ENCODE measurements at regions not wholly inside any gene's neighbourhood (a gene's known extent, or its start where the extent isn't known, plus 50 kb on each side); places are given as distances from the start of the nearest gene placed in this dataset.

DNA sequence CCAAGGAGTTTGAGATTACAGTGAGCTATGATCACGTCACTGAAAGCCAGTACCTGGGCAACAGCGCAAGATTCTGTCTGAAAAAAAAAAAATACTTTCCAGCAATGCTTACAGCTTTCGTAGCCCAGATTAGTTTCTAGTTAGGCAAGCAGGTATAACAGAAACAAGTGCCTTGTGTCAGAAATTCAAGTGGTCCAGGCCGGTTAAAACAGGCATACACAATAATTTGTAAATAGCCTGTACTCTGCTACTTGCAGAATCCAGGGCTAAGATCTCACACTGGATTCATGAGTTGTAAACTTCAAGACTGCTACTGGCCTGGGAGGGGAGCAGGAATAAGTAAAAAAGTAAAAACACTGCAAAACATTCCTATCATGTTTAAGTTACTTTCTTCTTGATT lies 512.9 kb downstream of the IPMK start:
- Histone ChIP-seq H2AFZ (ENCODE audit: control insufficient read depth, low read length) (no peak overlapping the region), H3K27ac (ENCODE audit: control insufficient read depth, insufficient read depth, low read length) (no peak overlapping the region), H3K4me1 (ENCODE audit: control insufficient read depth, extremely low read depth, insufficient read depth, low read length) (no peaks in the 10 kb centered on the region), H3K27me3 (ENCODE audit: control insufficient read depth, extremely low read depth, insufficient read depth, low read length) (no peaks in the 10 kb centered on the region), H3K9me3 (ENCODE audit: control insufficient read depth, low read depth, low read length) (no peaks in the 10 kb centered on the region), H3K36me3 (ENCODE audit: control insufficient read depth in 2 of 2, extremely low read depth in 1 of 2, insufficient read depth in 2 of 2, low read length in 2 of 2) (no peaks in the 10 kb centered on the region), H3K4me3 (ENCODE audit: control insufficient read depth in 2 of 3, extremely low read depth in 1 of 3, insufficient read depth in 2 of 3, low read depth in 1 of 3, low read length in 3 of 3) (no peak overlapping the region), H4K20me1 (ENCODE audit: control insufficient read depth, extremely low read depth, insufficient read depth, low read length) (no peaks in the 10 kb centered on the region), H3K9ac (ENCODE audit: control insufficient read depth, extremely low read depth, insufficient read depth, low read length) (no peak overlapping the region), H3K79me2 (ENCODE audit: control insufficient read depth, insufficient read depth, low read length) (no peaks in the 10 kb centered on the region), H3K4me2 (ENCODE audit: control insufficient read depth, extremely low read depth, insufficient read depth, low read depth, low read length) (no peak overlapping the region), H3K9me1 (ENCODE audit: control insufficient read depth, extremely low read depth, insufficient read depth, low read length) (no peaks in the 10 kb centered on the region)
- no peak for DNase-seq (ENCODE audit: low read depth, low spot score)
- FAIRE-seq = no peak
- no peak for TF ChIP-seq EZH2 (IDR thresholded peaks at IDR 0.05; ENCODE audit: low read length)
- TF ChIP-seq, protein P1, sequence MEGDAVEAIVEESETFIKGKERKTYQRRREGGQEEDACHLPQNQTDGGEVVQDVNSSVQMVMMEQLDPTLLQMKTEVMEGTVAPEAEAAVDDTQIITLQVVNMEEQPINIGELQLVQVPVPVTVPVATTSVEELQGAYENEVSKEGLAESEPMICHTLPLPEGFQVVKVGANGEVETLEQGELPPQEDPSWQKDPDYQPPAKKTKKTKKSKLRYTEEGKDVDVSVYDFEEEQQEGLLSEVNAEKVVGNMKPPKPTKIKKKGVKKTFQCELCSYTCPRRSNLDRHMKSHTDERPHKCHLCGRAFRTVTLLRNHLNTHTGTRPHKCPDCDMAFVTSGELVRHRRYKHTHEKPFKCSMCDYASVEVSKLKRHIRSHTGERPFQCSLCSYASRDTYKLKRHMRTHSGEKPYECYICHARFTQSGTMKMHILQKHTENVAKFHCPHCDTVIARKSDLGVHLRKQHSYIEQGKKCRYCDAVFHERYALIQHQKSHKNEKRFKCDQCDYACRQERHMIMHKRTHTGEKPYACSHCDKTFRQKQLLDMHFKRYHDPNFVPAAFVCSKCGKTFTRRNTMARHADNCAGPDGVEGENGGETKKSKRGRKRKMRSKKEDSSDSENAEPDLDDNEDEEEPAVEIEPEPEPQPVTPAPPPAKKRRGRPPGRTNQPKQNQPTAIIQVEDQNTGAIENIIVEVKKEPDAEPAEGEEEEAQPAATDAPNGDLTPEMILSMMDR (optimal IDR thresholded peaks at IDR 0.05 in 1 of 3, IDR thresholded peaks at IDR 0.05 in 1 of 3, conservative IDR thresholded peaks at IDR 0.05 in 1 of 3; ENCODE audit: extremely low read depth in 1 of 3, insufficient read depth in 2 of 3, low read length in 3 of 3) = no peak
- dilution Hi-C loops (cut with MboI; ENCODE audit: extremely low pct_ligation_motif_present, low sequenced_read_pairs) = no loop called here

DNA sequence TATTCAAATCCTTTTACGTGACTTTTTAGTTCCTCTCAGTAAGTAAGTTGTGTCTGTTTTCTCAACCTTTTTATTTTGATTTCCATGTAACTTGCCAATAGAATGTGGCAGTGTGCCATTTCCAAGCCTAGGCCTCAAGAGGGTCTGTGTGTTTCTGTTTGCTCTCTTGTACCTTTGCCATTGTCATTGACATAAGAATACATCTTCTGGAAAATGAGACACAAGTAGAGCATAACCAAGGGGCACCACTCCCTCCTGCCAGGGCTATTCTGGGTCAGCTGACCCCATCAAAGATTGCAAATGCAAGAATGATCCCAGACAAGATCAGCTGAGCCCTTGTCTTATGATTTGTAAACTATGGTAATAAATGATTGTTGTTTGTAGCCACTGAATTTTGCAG lies 524.0 kb downstream of the IPMK start:
- H3K9me1 ChIP-seq (ENCODE audit: control insufficient read depth, extremely low read depth, insufficient read depth, low read length) = no peaks in the 10 kb centered on the region
- H3K27ac ChIP-seq (ENCODE audit: control insufficient read depth, insufficient read depth, low read length) = no peak overlapping the region
- H3K4me3 ChIP-seq (ENCODE audit: control insufficient read depth in 2 of 3, extremely low read depth in 1 of 3, insufficient read depth in 2 of 3, low read depth in 1 of 3, low read length in 3 of 3) = no peak overlapping the region
- H3K79me2 ChIP-seq (ENCODE audit: control insufficient read depth, insufficient read depth, low read length) = no peaks in the 10 kb centered on the region
- H3K36me3 ChIP-seq (ENCODE audit: control insufficient read depth in 2 of 2, extremely low read depth in 1 of 2, insufficient read depth in 2 of 2, low read length in 2 of 2) = no peaks in the 10 kb centered on the region
- TF ChIP-seq, protein P1 (optimal IDR thresholded peaks at IDR 0.05 in 1 of 3, IDR thresholded peaks at IDR 0.05 in 1 of 3, conservative IDR thresholded peaks at IDR 0.05 in 1 of 3; ENCODE audit: extremely low read depth in 1 of 3, insufficient read depth in 2 of 3, low read length in 3 of 3) = no peak
- TF ChIP-seq EZH2 (IDR thresholded peaks at IDR 0.05; ENCODE audit: low read length) = no peak
- no peaks in the 10 kb centered on the region for H3K27me3 ChIP-seq (ENCODE audit: control insufficient read depth, extremely low read depth, insufficient read depth, low read length)
- no peak overlapping the region for H2AFZ ChIP-seq (ENCODE audit: control insufficient read depth, low read length)
- no peaks in the 10 kb centered on the region for H3K4me1 ChIP-seq (ENCODE audit: control insufficient read depth, extremely low read depth, insufficient read depth, low read length)
- H4K20me1 ChIP-seq (ENCODE audit: control insufficient read depth, extremely low read depth, insufficient read depth, low read length) = no peaks in the 10 kb centered on the region
- no peak overlapping the region for H3K4me2 ChIP-seq (ENCODE audit: control insufficient read depth, extremely low read depth, insufficient read depth, low read depth, low read length)
- H3K9ac ChIP-seq (ENCODE audit: control insufficient read depth, extremely low read depth, insufficient read depth, low read length) = no peak overlapping the region
- dilution Hi-C loops (cut with MboI; ENCODE audit: extremely low pct_ligation_motif_present, low sequenced_read_pairs) = no loop called here
- DNase-seq (ENCODE audit: low read depth, low spot score) (no peak), FAIRE-seq (no peak)
- H3K9me3 ChIP-seq (ENCODE audit: control insufficient read depth, low read depth, low read length) = no peaks in the 10 kb centered on the region

Measured in keratinocyte (primary cell).